PC-9 (cell line): ENCODE measurements at regions not wholly inside any gene's neighbourhood (a gene's known extent, or its start where the extent isn't known, plus 50 kb on each side); places are given as distances from the start of the nearest gene placed in this dataset.

Source experiments
- BruUV-seq: library from RNA; stranded (reverse); fragments of 400-500 nt; replicated peaks from 2 replicates; lab custom pipeline; 2021; lab: Mats Ljungman, UMichigan
- CTCF ChIA-PET: fragments of 300-600 bp; sonication (Branson Sonifier 250); formaldehyde crosslinking; loops from one replicate; lab custom pipeline; 2022; ENCODE audit warnings: antibody characterized with exemption; lab: Charles Lee
- POLR2A ChIA-PET: fragments of 300-600 bp; sonication (Branson Sonifier 250); formaldehyde crosslinking; loops from one replicate; lab custom pipeline; 2022; ENCODE audit warnings: antibody characterized with exemption; ENCODE audit not compliant: unreplicated experiment; lab: Charles Lee
- DNase-seq, 2 experiments: peaks; one replicate each; pipeline versions ENCODE4 v3.0.0 to v3.0.0-alpha.2; 2015 to 2022; ENCODE audit warnings: mixed read lengths in 1 of 2
- H2AFZ ChIP-seq: fragments of 200-600 bp; sonication (generic); 2 replicates; pipeline ENCODE4 v1.8.1; 2017; ENCODE audit warnings: antibody characterized with exemption
- H3F3A ChIP-seq: fragments of 200-600 bp; sonication (generic); 2 replicates; pipeline ENCODE4 v1.8.1; 2017; ENCODE audit warnings: antibody characterized with exemption, mild to moderate bottlenecking, low read depth; ENCODE audit not compliant: insufficient read depth
- H3K27ac ChIP-seq: fragments of 200-600 bp; sonication (generic); 2 replicates; pipeline ENCODE4 v1.6.1; 2016; ENCODE audit warnings: mixed run types
- H3K27me3 ChIP-seq: fragments of 200-600 bp; sonication (generic); 2 replicates; pipeline ENCODE4 v1.6.1; 2016; ENCODE audit warnings: low read depth, mixed run types; ENCODE audit not compliant: insufficient read depth
- H3K36me3 ChIP-seq: fragments of 200-600 bp; sonication (generic); 2 replicates; pipeline ENCODE4 v1.6.1; 2016; ENCODE audit warnings: low read depth, mixed run types
- H3K4me1 ChIP-seq: fragments of 200-600 bp; sonication (generic); replicated peaks from 2 replicates; pipeline ENCODE4 v1.6.1; 2016; ENCODE audit warnings: mixed run types; ENCODE audit not compliant: insufficient read depth
- H3K4me2 ChIP-seq: fragments of 200-600 bp; sonication (generic); 2 replicates; pipeline ENCODE4 v1.6.1; 2017; ENCODE audit warnings: mixed run types
- H3K4me3 ChIP-seq: fragments of 200-600 bp; sonication (generic); 2 replicates; pipeline ENCODE4 v1.6.1; 2016; ENCODE audit warnings: mixed run types
- H3K79me2 ChIP-seq: fragments of 200-600 bp; sonication (generic); 2 replicates; pipeline ENCODE4 v1.6.1; 2017; ENCODE audit warnings: low read depth, mixed run types
- H3K9me2 ChIP-seq: fragments of 200-600 bp; sonication (generic); 2 replicates; pipeline ENCODE4 v1.8.1; 2017; ENCODE audit warnings: mild to moderate bottlenecking; ENCODE audit not compliant: insufficient read depth
- H3K9me3 ChIP-seq: fragments of 200-600 bp; sonication (generic); 2 replicates; pipeline ENCODE4 v1.8.1; 2016; ENCODE audit warnings: low read depth; ENCODE audit not compliant: insufficient read depth
- H4K20me1 ChIP-seq: fragments of 200-600 bp; sonication (generic); 2 replicates; pipeline ENCODE4 v1.8.1; 2017; ENCODE audit not compliant: insufficient read depth
- CTCF ChIP-seq: fragments of 200-600 bp; sonication (generic); conservative IDR thresholded peaks from 2 replicates; pipeline ENCODE4 v1.6.1; 2017; ENCODE audit warnings: mixed run types, antibody characterized with exemption, mild to moderate bottlenecking, moderate library complexity
- EZH2 ChIP-seq: fragments of 200-600 bp; sonication (generic); IDR thresholded peaks from 2 replicates; pipeline ENCODE4 v1.8.0; 2017; ENCODE audit warnings: antibody characterized with exemption, low read depth
- intact Hi-C: fragments of 100-400 bp; cut with micrococcal nuclease; formaldehyde crosslinking; loops from one replicate; pipeline ENCODE4 v1.10.0; 2022; ENCODE audit not compliant: unreplicated experiment

- Histone ChIP-seq H3K79me2 (no peaks in the 10 kb centered on the region), H3K9me3 (no peaks in the 10 kb centered on the region), H3K4me2 (no peak overlapping the region), H2AFZ (no peak overlapping the region), H4K20me1 (no peaks in the 10 kb centered on the region), H3K36me3 (no peaks in the 10 kb centered on the region), H3F3A (peaks cover 7% of the 10 kb centered on the region; the same call in 1 of the 2 replicates), H3K4me1 (peaks cover 11% of the 10 kb centered on the region), H3K9me2 (no peaks in the 10 kb centered on the region), H3K27ac (no peak overlapping the region), H3K27me3 (no peaks in the 10 kb centered on the region), H3K4me3 (no peak overlapping the region)
- DNase-seq = no peak
- intact Hi-C loops = no loop called here
- ChIA-PET POLR2A (no interaction called here), CTCF (no interaction called here)
- no TSS peak for BruUV-seq
- TF ChIP-seq CTCF (no peak), EZH2 (no peak)
Observed at GRCh38 chr6:4703382-4703781, 72.8 kb upstream of the CDYL start.

- ChIA-PET POLR2A (interaction anchor here (0.6 to 0.7 kb wide), 2 partner anchors 28 to 1224 kb away, joined by 5 to 6 read pairs; no protein-coding TSS in a partner anchor), CTCF (no interaction called here)
- no peak overlapping the region for H2AFZ ChIP-seq
- no peak overlapping the region for H3K4me2 ChIP-seq
- no peaks in the 10 kb centered on the region for H3K4me1 ChIP-seq
- no peak overlapping the region for H3K27ac ChIP-seq
- TF ChIP-seq CTCF (no peak), EZH2 (no peak)
- H3K4me3 ChIP-seq = no peak overlapping the region
- H3K79me2 ChIP-seq = no peaks in the 10 kb centered on the region
- no peaks in the 10 kb centered on the region for H3K9me3 ChIP-seq
- no peaks in the 10 kb centered on the region for H3K9me2 ChIP-seq
- no peak for DNase-seq
- H3K36me3 ChIP-seq = no peaks in the 10 kb centered on the region
- BruUV-seq = no TSS peak
- no peaks in the 10 kb centered on the region for H4K20me1 ChIP-seq
- no peaks in the 10 kb centered on the region for H3K27me3 ChIP-seq
- intact Hi-C loops = no loop called here
- no peaks in the 10 kb centered on the region for H3F3A ChIP-seq
Observed at GRCh38 chr6:4698901-4699659, 77.1 kb upstream of the CDYL start.

GRCh38 chr6:4693173-4693970 is 82.8 kb upstream of the CDYL start:
- H3K79me2 ChIP-seq = no peaks in the 10 kb centered on the region
- no peaks in the 10 kb centered on the region for H3K9me2 ChIP-seq
- no peak overlapping the region for H2AFZ ChIP-seq
- intact Hi-C loops = no loop called here
- H3K4me3 ChIP-seq = no peak overlapping the region
- no peaks in the 10 kb centered on the region for H3K36me3 ChIP-seq
- DNase-seq = no peak
- no TSS peak for BruUV-seq
- no peak overlapping the region for H3K4me2 ChIP-seq
- POLR2A ChIA-PET = no interaction called here
- no peaks in the 10 kb centered on the region for H4K20me1 ChIP-seq
- H3K27me3 ChIP-seq = no peaks in the 10 kb centered on the region
- peaks cover 4% of the 10 kb centered on the region for H3K4me1 ChIP-seq
- H3K9me3 ChIP-seq = no peaks in the 10 kb centered on the region
- CTCF ChIA-PET = interaction anchor here (0.6 kb wide), 1 partner anchor 26 kb away, joined by 5 read pairs; no protein-coding TSS in a partner anchor
- no peak overlapping the region for H3K27ac ChIP-seq
- TF ChIP-seq EZH2 = no peak
- no peak for TF ChIP-seq CTCF
- H3F3A ChIP-seq = peaks cover 4% of the 10 kb centered on the region; the same call in 1 of the 2 replicates
